ENCODE measurements at regions not wholly inside any gene's neighbourhood (a gene's known extent, or its start where the extent isn't known, plus 50 kb on each side); places are given as distances from the start of the nearest gene placed in this dataset.

DNA sequence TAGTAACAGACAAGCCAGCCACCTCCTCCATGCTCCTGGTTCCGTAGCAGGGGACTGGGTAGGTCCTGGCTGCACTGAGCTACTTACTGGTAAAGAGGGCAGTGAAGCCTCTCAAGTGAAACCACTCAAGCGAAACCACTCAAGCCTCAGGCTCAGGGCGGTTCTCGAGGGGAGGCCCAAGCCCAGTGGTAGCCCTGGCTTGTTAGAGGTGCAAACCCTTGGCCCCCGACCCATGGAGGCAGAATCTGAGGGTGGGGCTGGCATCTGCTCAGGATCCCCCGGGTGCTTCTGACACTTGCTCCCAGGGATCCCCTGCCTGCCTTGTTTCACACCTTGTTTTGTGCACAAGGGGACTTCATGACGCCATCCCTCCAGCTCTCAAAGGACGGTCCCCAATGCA, 76.5 kb upstream of the OLFM1 start:
- H3K27me3 ChIP-seq (replicated peaks in 1 of 2; ENCODE audit: control insufficient read depth in 2 of 2, insufficient read depth in 2 of 2, low read length in 1 of 2), result peaks cover 0 to 3% of the 10 kb centered on the region in 2 experiments; a peak in 2 of 4 replicates
- in situ Hi-C loops (cut with MboI) (no loop called here), intact Hi-C loops (cut with micrococcal nuclease; ENCODE audit: unreplicated experiment) (no loop called here)
- 10% methylated on average over 8 of the region's 8 CpGs for WGBS (ENCODE audit: insufficient coverage, insufficient replicate concordance, low lambda C conversion rate, missing lambda C conversion rate)
- no peak for FAIRE-seq
- ChIA-PET RAD21 (ENCODE audit: unreplicated experiment) (no interaction called here), CTCF (no interaction called here), SMC1A (ENCODE audit: uncharacterized antibody, unreplicated experiment) (no interaction called here), POLR2A (no interaction called here)
- no peak overlapping the region for H3K27ac ChIP-seq (ENCODE audit: control insufficient read depth, insufficient read depth)
- no peak for ATAC-seq
- H3K4me3 ChIP-seq, result no peak overlapping the region
- no peaks in the 10 kb centered on the region for H3K4me1 ChIP-seq (ENCODE audit: control insufficient read depth, insufficient read depth, low read length)
- H3K36me3 ChIP-seq (ENCODE audit: control insufficient read depth in 2 of 2, insufficient read depth in 2 of 2, low read length in 1 of 2), result no peaks in the 10 kb centered on the region
- TF ChIP-seq CHD1 (IDR thresholded peaks at IDR 0.05; ENCODE audit: low read depth, low read length) (no peak), NKRF (conservative IDR thresholded peaks at IDR 0.05) (no peak), E2F4 (IDR thresholded peaks at IDR 0.05; ENCODE audit: low read depth, low read length) (no peak), RAD21 (IDR thresholded peaks at IDR 0.05; ENCODE audit: insufficient read depth, low read depth, low read length) (no peak), ZNF207 (IDR thresholded peaks at IDR 0.05; ENCODE audit: borderline replicate concordance) (no peak), PAX5 (IDR thresholded peaks at IDR 0.05; ENCODE audit: borderline replicate concordance, low read depth, low read length) (peak; percentile 24; the same call in 1 of the 2 replicates)
- H3K4me2 ChIP-seq (ENCODE audit: control insufficient read depth, insufficient read depth), result no peak overlapping the region
- no peaks in the 10 kb centered on the region for H3K9me3 ChIP-seq (replicated peaks; ENCODE audit: control insufficient read depth, insufficient read depth, low read length)
- no peaks in the 10 kb centered on the region for H4K20me1 ChIP-seq (ENCODE audit: control insufficient read depth, insufficient read depth)
- no TSS peak for BruUV-seq (replicated peaks)
- no peak overlapping the region for H3K9ac ChIP-seq (ENCODE audit: control insufficient read depth, insufficient read depth, low read length)
- DNase-seq (ENCODE audit: low read depth, low spot score), result no peak
- no peak overlapping the region for H2AFZ ChIP-seq (ENCODE audit: control insufficient read depth, low read depth, low read length)
- H3K79me2 ChIP-seq (ENCODE audit: control insufficient read depth, insufficient read depth, low read length), result no peaks in the 10 kb centered on the region
